Sigmoid colon (tissue), 6 donors: ENCODE measurements at regions not wholly inside any gene's neighbourhood (a gene's known extent, or its start where the extent isn't known, plus 50 kb on each side); places are given as distances from the start of the nearest gene placed in this dataset.
A peak's percentile ranks its signal among the peaks of the same experiment; 100 is the strongest.
"Not testable (repeated sequence)": the region's sequence is repeated elsewhere in the genome, so short reads cannot be mapped to it uniquely, and the experiment has no call there.

Source experiments
- DNase-seq: peaks from one replicate; pipeline ENCODE4 v3.0.0-alpha.2; 2019
- H3K27ac ChIP-seq, 4 donors: fragments of 200-600 bp; sonication (generic); one replicate each; pipeline ENCODE4 v1.5.1; 2016 to 2019; ENCODE audit warnings: mild to moderate bottlenecking in 1 of 4
- H3K27me3 ChIP-seq, 3 donors: fragments of 200-600 bp; sonication (generic); one replicate each; pipeline ENCODE4 v1.5.1; 2019; ENCODE audit warnings: mild to moderate bottlenecking in 1 of 3
- H3K36me3 ChIP-seq, 4 donors: fragments of 200-600 bp; sonication (generic); one replicate each; pipeline ENCODE4 v1.5.1; 2016 to 2019
- H3K4me1 ChIP-seq, 4 donors: fragments of 200-600 bp; sonication (generic); one replicate each; pipeline ENCODE4 v1.5.1; 2017 to 2019
- H3K4me3 ChIP-seq, 4 donors: fragments of 200-600 bp; sonication (generic); one replicate each; pipeline ENCODE4 v1.5.1; 2017 to 2019; ENCODE audit warnings: mild to moderate bottlenecking in 2 of 4, moderate library complexity in 1 of 4
- H3K9me3 ChIP-seq, 4 donors: fragments of 200-600 bp in 3 of 4; sonication (generic) in 3 of 4; one replicate each; pipeline versions ENCODE4 v1.5.1 to v1.6.1; 2013 to 2019
- CTCF ChIP-seq, 4 experiments: fragments of 450-650 bp in 3 of 4; fragments of 200-600 bp in 1 of 4; IDR thresholded peaks; one replicate each; pipeline ENCODE4 v1.5.1; 2016 to 2019; ENCODE audit warnings: antibody characterized with exemption in 4 of 4, mild to moderate bottlenecking in 3 of 4, moderate library complexity in 2 of 4
- EP300 ChIP-seq, 4 donors: sonication (generic); formaldehyde crosslinking; IDR thresholded peaks; one replicate each; pipeline ENCODE4 v1.6.1; 2017; ENCODE audit warnings: antibody characterized with exemption in 4 of 4
- POLR2A ChIP-seq, 2 donors: fragments of 450-650 bp; IDR thresholded peaks; one replicate each; pipeline ENCODE4 v1.6.1; 2016; ENCODE audit warnings: antibody characterized with exemption in 2 of 2, mild to moderate bottlenecking in 2 of 2, moderate library complexity in 2 of 2
- POLR2AphosphoS5 ChIP-seq, 4 donors: sonication (generic); formaldehyde crosslinking; IDR thresholded peaks; one replicate each; pipeline ENCODE4 v1.6.1; 2017; ENCODE audit warnings: antibody characterized with exemption in 4 of 4
- WGBS, 2 donors: extraction: QIAGEN DNeasy Blood & Tissue Kit; methylation state at CpG; one replicate each; pipeline ENCODE4 v1.1.7; 2013; 5-methylcytosine and 5-hydroxymethylcytosine counted together
- intact Hi-C: fragments of 100-400 bp; cut with DNase I; formaldehyde crosslinking; loops from one replicate; pipeline ENCODE4 v1.15.1; 2023
- donor health status: healthy with polysubstance abuse.
- donor health status: healthy.

- intact Hi-C loops, result no loop called here
These were observed 972.6 kb upstream of the SEMA6A start for GRCh38 chr5:117547192-117547591.

GRCh38 chr5:117539692-117540091 lies 965.1 kb upstream of the SEMA6A start:
- TF ChIP-seq POLR2A (IDR thresholded peaks at IDR 0.05), result no peak
- TF ChIP-seq POLR2AphosphoS5 (IDR thresholded peaks at IDR 0.05), result no peak
- TF ChIP-seq EP300 (IDR thresholded peaks at IDR 0.05), result no peak
- TF ChIP-seq CTCF (IDR thresholded peaks at IDR 0.05), result no peak
- Histone ChIP-seq H3K36me3 (no peaks in the 10 kb centered on the region), H3K27ac (no peak overlapping the region), H3K4me3 (no peak overlapping the region), H3K27me3 (no peaks in the 10 kb centered on the region), H3K9me3 (no peaks in the 10 kb centered on the region), H3K4me1 (no peaks in the 10 kb centered on the region)
- DNase-seq, result no peak
- WGBS, 2 donors, result 71 to 75% methylated on average over 2 of the region's 2 CpGs
- intact Hi-C loops, result no loop called here

More at GRCh38 chr5:117547192-117547591, 972.6 kb upstream of the SEMA6A start:
- H3K4me3 ChIP-seq, result no peak overlapping the region
- no peaks in the 10 kb centered on the region for H3K4me1 ChIP-seq
- TF ChIP-seq POLR2AphosphoS5 (IDR thresholded peaks at IDR 0.05) (no peak), POLR2A (IDR thresholded peaks at IDR 0.05) (no peak), CTCF (IDR thresholded peaks at IDR 0.05) (no peak), EP300 (IDR thresholded peaks at IDR 0.05) (no peak)
- H3K27me3 ChIP-seq, result no peaks in the 10 kb centered on the region
- no peak overlapping the region for H3K27ac ChIP-seq
- H3K36me3 ChIP-seq, result no peaks in the 10 kb centered on the region
- H3K9me3 ChIP-seq, result no peaks in the 10 kb centered on the region
- WGBS, 2 donors, result 87 to 94% methylated on average over 1 of the region's 1 CpG
- DNase-seq, result no peak

- H3K4me3 ChIP-seq, result no peak overlapping the region
- TF ChIP-seq POLR2A (IDR thresholded peaks at IDR 0.05), result no peak
- no peak for TF ChIP-seq POLR2AphosphoS5 (IDR thresholded peaks at IDR 0.05)
- TF ChIP-seq EP300 (IDR thresholded peaks at IDR 0.05), result no peak
- no peak for TF ChIP-seq CTCF (IDR thresholded peaks at IDR 0.05)
- H3K27me3 ChIP-seq, result no peaks in the 10 kb centered on the region
- no peak overlapping the region for H3K27ac ChIP-seq
- no peak for DNase-seq
- intact Hi-C loops, result no loop called here
- 96 to 97% methylated on average over 2 of the region's 2 CpGs for WGBS, 2 donors
- H3K36me3 ChIP-seq, result no peaks in the 10 kb centered on the region
- H3K9me3 ChIP-seq, result no peaks in the 10 kb centered on the region
- H3K4me1 ChIP-seq, result no peaks in the 10 kb centered on the region
These were observed 959.2 kb upstream of the SEMA6A start for GRCh38 chr5:117533792-117534191.

- WGBS, 2 donors, result 96 to 97% methylated on average over 30 of the region's 30 CpGs
These were observed 958.5 kb upstream of the SEMA6A start for GRCh38 chr5:117533051-117533670.

GRCh38 chr5:117519957-117520500 lies 945.4 kb upstream of the SEMA6A start:
- no peak for TF ChIP-seq POLR2AphosphoS5 (IDR thresholded peaks at IDR 0.05)
- Histone ChIP-seq H3K9me3 (no peaks in the 10 kb centered on the region), H3K4me1 (no peaks in the 10 kb centered on the region), H3K36me3 (no peaks in the 10 kb centered on the region), H3K27me3 (no peaks in the 10 kb centered on the region), H3K27ac (peak overlapping the region in 1 of 4 donors; percentile 17), H3K4me3 (no peak overlapping the region)
- DNase-seq, result no peak
- 76 to 85% methylated on average over 3 of the region's 3 CpGs for WGBS, 2 donors
- intact Hi-C loops, result no loop called here

More at GRCh38 chr5:117533051-117533670, 958.5 kb upstream of the SEMA6A start:
- H3K9me3 ChIP-seq, H3K27ac ChIP-seq, H3K4me1 ChIP-seq, H3K4me3 ChIP-seq, H3K27me3 ChIP-seq, intact Hi-C loops, H3K36me3 ChIP-seq, DNase-seq: not testable (repeated sequence)

GRCh38 chr5:117504305-117504704 lies 929.7 kb upstream of the SEMA6A start:
- Histone ChIP-seq H3K4me1 (no peaks in the 10 kb centered on the region), H3K9me3 (no peaks in the 10 kb centered on the region), H3K36me3 (no peaks in the 10 kb centered on the region), H3K27me3 (no peaks in the 10 kb centered on the region), H3K27ac (no peak overlapping the region), H3K4me3 (no peak overlapping the region)
- WGBS, 2 donors, result 79 to 83% methylated on average over 2 of the region's 2 CpGs
- TF ChIP-seq POLR2AphosphoS5 (IDR thresholded peaks at IDR 0.05), result no peak
- TF ChIP-seq CTCF (IDR thresholded peaks at IDR 0.05), result no peak
- no peak for TF ChIP-seq POLR2A (IDR thresholded peaks at IDR 0.05)
- no peak for TF ChIP-seq EP300 (IDR thresholded peaks at IDR 0.05)
- intact Hi-C loops, result no loop called here
- DNase-seq, result no peak
